ENCODE measurements at regions not wholly inside any gene's neighbourhood (a gene's known extent, or its start where the extent isn't known, plus 50 kb on each side); places are given as distances from the start of the nearest gene placed in this dataset. TPM values are rescaled to one million over a fixed set of nuclear protein-coding genes. Genes with fewer than 3 reads are reported as not detected.
"Not testable (repeated sequence)": the region's sequence is repeated elsewhere in the genome, so short reads cannot be mapped to it uniquely, and the experiment has no call there.

DNA sequence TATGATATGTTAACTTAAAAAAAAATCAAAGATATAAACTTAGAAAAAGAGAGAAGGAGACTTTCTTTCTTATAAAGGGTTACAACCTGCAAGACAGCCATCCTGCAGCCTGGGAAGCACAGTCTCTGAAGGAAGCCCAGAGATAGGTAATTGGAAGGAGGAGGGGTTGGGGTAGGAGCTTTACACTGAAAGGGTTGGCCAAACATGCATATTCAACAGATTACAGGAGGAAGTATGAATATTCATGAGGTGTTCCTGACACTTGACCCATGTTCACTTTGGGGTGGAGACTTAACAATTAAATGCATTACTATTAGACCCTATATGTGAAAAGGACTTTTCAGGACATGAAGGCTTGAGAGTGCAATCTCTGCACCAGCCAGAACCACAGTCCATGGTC, 71.7 kb upstream of the CDH2 start:
- Histone ChIP-seq H3K4me3 (no peak overlapping the region), H3K9me3 (no peaks in the 10 kb centered on the region), H3K36me3 (no peaks in the 10 kb centered on the region), H3K9ac (ENCODE audit: low read depth in 2 of 2, low read length in 2 of 2) (no peak overlapping the region), H3K27me3 (no peaks in the 10 kb centered on the region), H3K4me1 (no peaks in the 10 kb centered on the region), H3K27ac (no peak overlapping the region)
- TF ChIP-seq, protein P1, sequence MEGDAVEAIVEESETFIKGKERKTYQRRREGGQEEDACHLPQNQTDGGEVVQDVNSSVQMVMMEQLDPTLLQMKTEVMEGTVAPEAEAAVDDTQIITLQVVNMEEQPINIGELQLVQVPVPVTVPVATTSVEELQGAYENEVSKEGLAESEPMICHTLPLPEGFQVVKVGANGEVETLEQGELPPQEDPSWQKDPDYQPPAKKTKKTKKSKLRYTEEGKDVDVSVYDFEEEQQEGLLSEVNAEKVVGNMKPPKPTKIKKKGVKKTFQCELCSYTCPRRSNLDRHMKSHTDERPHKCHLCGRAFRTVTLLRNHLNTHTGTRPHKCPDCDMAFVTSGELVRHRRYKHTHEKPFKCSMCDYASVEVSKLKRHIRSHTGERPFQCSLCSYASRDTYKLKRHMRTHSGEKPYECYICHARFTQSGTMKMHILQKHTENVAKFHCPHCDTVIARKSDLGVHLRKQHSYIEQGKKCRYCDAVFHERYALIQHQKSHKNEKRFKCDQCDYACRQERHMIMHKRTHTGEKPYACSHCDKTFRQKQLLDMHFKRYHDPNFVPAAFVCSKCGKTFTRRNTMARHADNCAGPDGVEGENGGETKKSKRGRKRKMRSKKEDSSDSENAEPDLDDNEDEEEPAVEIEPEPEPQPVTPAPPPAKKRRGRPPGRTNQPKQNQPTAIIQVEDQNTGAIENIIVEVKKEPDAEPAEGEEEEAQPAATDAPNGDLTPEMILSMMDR (IDR thresholded peaks at IDR 0.05): no peak
- intact Hi-C loops (cut with DNase I): no loop called here
- no peak for DNase-seq

DNA sequence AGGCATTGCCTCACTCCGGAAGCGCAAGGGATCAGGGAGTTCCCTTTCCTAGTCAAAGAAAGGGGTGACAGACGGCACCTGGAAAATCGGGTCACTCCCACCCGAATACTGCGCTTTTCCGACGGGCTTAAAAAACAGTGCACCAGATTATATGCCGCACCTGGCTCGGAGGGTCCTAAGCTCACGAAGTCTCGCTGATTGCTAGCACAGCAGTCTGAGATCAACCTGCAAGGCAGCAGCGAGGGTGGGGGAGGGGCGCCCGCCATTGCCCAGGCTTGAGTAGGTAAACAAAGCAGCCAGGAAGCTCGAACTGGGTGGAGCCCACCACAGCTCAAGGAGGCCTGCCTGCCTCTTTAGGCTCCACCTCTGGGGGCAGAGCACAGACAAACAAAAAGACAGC, 63.7 kb upstream of the CDH2 start:
- H3K9ac ChIP-seq (ENCODE audit: low read depth in 2 of 2, low read length in 2 of 2); DNase-seq; H3K27ac ChIP-seq; H3K4me1 ChIP-seq; H3K27me3 ChIP-seq; H3K4me3 ChIP-seq; H3K9me3 ChIP-seq; intact Hi-C loops (cut with DNase I); H3K36me3 ChIP-seq: not testable (repeated sequence)

DNA sequence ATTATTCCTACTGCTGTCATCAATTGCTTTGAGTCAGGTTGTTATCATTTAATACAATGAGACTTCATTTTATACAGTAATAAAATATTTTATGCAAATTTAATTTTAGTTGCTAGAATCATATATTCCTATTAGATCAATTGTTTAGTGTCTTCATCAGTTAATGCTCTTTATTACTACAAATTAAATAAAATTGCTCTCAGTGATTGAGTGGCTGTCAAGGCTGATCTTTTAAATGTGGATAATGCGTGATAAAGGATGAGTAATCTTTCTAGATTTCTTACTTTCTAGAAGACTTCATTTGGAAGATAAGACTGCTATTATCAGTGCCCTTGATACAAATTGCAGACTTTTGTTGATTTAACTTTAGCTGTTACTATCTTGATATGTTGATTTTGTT, 59.6 kb upstream of the CDH2 start:
- no peaks in the 10 kb centered on the region for H3K36me3 ChIP-seq
- no peak overlapping the region for H3K9ac ChIP-seq (ENCODE audit: low read depth in 2 of 2, low read length in 2 of 2)
- H3K27me3 ChIP-seq: no peaks in the 10 kb centered on the region
- TF ChIP-seq, protein P1 (IDR thresholded peaks at IDR 0.05): no peak
- intact Hi-C loops (cut with DNase I): loop anchor here (10.0 kb wide), 1 partner anchor 62 kb away; the partner anchor contains the start of gene CDH2
- DNase-seq: no peak
- H3K4me1 ChIP-seq: no peaks in the 10 kb centered on the region
- H3K4me3 ChIP-seq: no peak overlapping the region
- H3K27ac ChIP-seq: no peak overlapping the region
- H3K9me3 ChIP-seq: no peaks in the 10 kb centered on the region

Small RNA genes lying in the stretch of these regions (microRNA-seq; reads per million reads assigned to microRNA genes)
- not detected for gene MIR302F

Data from colonic mucosa (tissue), 4 donors.